ENCODE measurements at regions not wholly inside any gene's neighbourhood (a gene's known extent, or its start where the extent isn't known, plus 50 kb on each side); places are given as distances from the start of the nearest gene placed in this dataset.

- H3K56ac ChIP-seq (replicated peaks; ENCODE audit: insufficient read length, low read depth, low read length): no peak overlapping the region
- FAIRE-seq: no peak
- no peak overlapping the region for H3K23ac ChIP-seq (ENCODE audit: insufficient read length)
- H2BK120ac ChIP-seq (replicated peaks; ENCODE audit: low read depth, low read length): no peak overlapping the region
- TF ChIP-seq SRF (IDR thresholded peaks at IDR 0.05; ENCODE audit: low read depth, low read length) (no peak), JUND (IDR thresholded peaks at IDR 0.05; ENCODE audit: low read length) (no peak), POLR2AphosphoS5 (IDR thresholded peaks at IDR 0.05; ENCODE audit: low read depth, low read length) (no peak), YY1 (IDR thresholded peaks at IDR 0.05; ENCODE audit: low read depth, low read length) (no peak), TCF12 (IDR thresholded peaks at IDR 0.05; ENCODE audit: low read depth, low read length) (no peak), KDM4A (IDR thresholded peaks at IDR 0.05; ENCODE audit: low read depth, low read length, severe bottlenecking) (no peak), EP300 (IDR thresholded peaks at IDR 0.05; ENCODE audit: borderline replicate concordance in 1 of 2, low read depth in 2 of 2, low read length in 2 of 2) (no peak)
- no peak overlapping the region for H2BK15ac ChIP-seq (ENCODE audit: low read length)
- H3K4me2 ChIP-seq (ENCODE audit: insufficient read depth in 1 of 2, low read depth in 2 of 2, low read length in 2 of 2): no peak overlapping the region
- H4K8ac ChIP-seq (ENCODE audit: extremely low read depth, insufficient read depth, low read length): no peak overlapping the region
- no peaks in the 10 kb centered on the region; the same call in 1 of the 2 replicates for H3K23me2 ChIP-seq (ENCODE audit: low read depth, low read length)
- CTCF ChIA-PET (ENCODE audit: partially characterized antibody): interaction anchor here (0.7 to 1.8 kb wide), 3 partner anchors 18 to 216 kb away, joined by 3 to 7 read pairs (median 4); no protein-coding TSS in a partner anchor
- no peak overlapping the region for H3K27ac ChIP-seq (ENCODE audit: low read depth, low read length)
- no peak for DNase-seq (ENCODE audit: low read depth in 1 of 2, low spot score in 2 of 2)
- no peaks in the 10 kb centered on the region for H3K4me1 ChIP-seq (replicated peaks in 1 of 4; ENCODE audit: control insufficient read depth in 3 of 4, insufficient read depth in 4 of 4, low read length in 3 of 4)
- no peak overlapping the region; the same call in 1 of the 2 replicates for H2BK12ac ChIP-seq (ENCODE audit: low read depth, low read length)
- H3K14ac ChIP-seq (ENCODE audit: insufficient read length): no peak overlapping the region
- no peak overlapping the region for H3K9ac ChIP-seq (replicated peaks in 1 of 4; ENCODE audit: extremely low read depth in 1 of 4, low read depth in 3 of 4, low read length in 3 of 4)
- H2AFZ ChIP-seq (ENCODE audit: low read length): no peak overlapping the region
- no peak overlapping the region for H3K4me3 ChIP-seq (ENCODE audit: extremely low read depth in 1 of 4, insufficient read depth in 2 of 4, low read depth in 3 of 4, low read length in 4 of 4)
- no peaks in the 10 kb centered on the region for H3K27me3 ChIP-seq (replicated peaks in 1 of 4; ENCODE audit: control insufficient read depth in 3 of 4, extremely low read depth in 1 of 4, insufficient read depth in 3 of 4, low read length in 3 of 4)
- H3K36me3 ChIP-seq (ENCODE audit: control insufficient read depth in 2 of 4, insufficient read depth in 4 of 4, low read length in 3 of 4): no peaks in the 10 kb centered on the region
- no peak overlapping the region for H3K18ac ChIP-seq (ENCODE audit: extremely low read depth, low read length)
- H3K9me3 ChIP-seq (ENCODE audit: insufficient read depth in 2 of 2, low read depth in 1 of 2, low read length in 1 of 2): no peaks in the 10 kb centered on the region; a peak in 1 of 4 replicates
- no peak overlapping the region for H2BK5ac ChIP-seq (ENCODE audit: low read depth, low read length)
- no peak overlapping the region for H4K5ac ChIP-seq (ENCODE audit: insufficient read length, low read depth, low read length)
- no peak overlapping the region for H2AK5ac ChIP-seq (ENCODE audit: low read depth, low read length)
- H3K79me1 ChIP-seq (ENCODE audit: low read depth, low read length): no peaks in the 10 kb centered on the region
- no peaks in the 10 kb centered on the region for H3K79me2 ChIP-seq (ENCODE audit: control insufficient read depth in 1 of 2, insufficient read depth in 2 of 2, low read length in 2 of 2)
- POLR2A ChIA-PET (ENCODE audit: partially characterized antibody): no interaction called here
- H4K91ac ChIP-seq (replicated peaks; ENCODE audit: insufficient read length, low read length): no peak overlapping the region
- H2BK20ac ChIP-seq (ENCODE audit: low read length): no peak overlapping the region
- H4K20me1 ChIP-seq (replicated peaks in 1 of 2; ENCODE audit: control insufficient read depth in 1 of 2, insufficient read depth in 2 of 2, low read length in 2 of 2): no peaks in the 10 kb centered on the region
- H3K4ac ChIP-seq (replicated peaks; ENCODE audit: insufficient read length, low read depth, low read length): no peak overlapping the region
Measured at GRCh38 chr21:18146820-18147219, 97.8 kb upstream of the CHODL start.
